ENCODE measurements at regions not wholly inside any gene's neighbourhood (a gene's known extent, or its start where the extent isn't known, plus 50 kb on each side); places are given as distances from the start of the nearest gene placed in this dataset.

GRCh38 chr1:56304975-56305374, 274.4 kb downstream of the PLPP3 start:
- H2BK12ac ChIP-seq (ENCODE audit: low read depth, low read length), result no peak overlapping the region
- 83% methylated on average over 4 of the region's 4 CpGs; no CpG with 5 or more reads in 1 of the 2 experiments for WGBS, 2 experiments (ENCODE audit: extremely low coverage in 1 of 2, insufficient coverage in 1 of 2, insufficient read length in 1 of 2, insufficient replicate concordance in 2 of 2, low coverage in 1 of 2, low lambda C conversion rate in 2 of 2, missing lambda C conversion rate in 1 of 2)
- H3K79me2 ChIP-seq (ENCODE audit: control insufficient read depth in 1 of 2, insufficient read depth in 2 of 2, low read length in 2 of 2), result no peaks in the 10 kb centered on the region
- H3K4me1 ChIP-seq (replicated peaks in 1 of 4; ENCODE audit: control insufficient read depth in 3 of 4, insufficient read depth in 4 of 4, low read length in 3 of 4), result no peaks in the 10 kb centered on the region
- H3K4me2 ChIP-seq (ENCODE audit: insufficient read depth in 1 of 2, low read depth in 2 of 2, low read length in 2 of 2), result no peak overlapping the region
- no peaks in the 10 kb centered on the region for H3K23me2 ChIP-seq (ENCODE audit: low read depth, low read length)
- H3K18ac ChIP-seq (ENCODE audit: extremely low read depth, low read length), result no peak overlapping the region
- no peak overlapping the region for H3K27ac ChIP-seq (ENCODE audit: low read depth, low read length)
- H4K91ac ChIP-seq (replicated peaks; ENCODE audit: insufficient read length, low read length), result no peak overlapping the region
- H2BK20ac ChIP-seq (ENCODE audit: low read length), result no peak overlapping the region
- no peak for DNase-seq (ENCODE audit: low read depth in 1 of 2, low spot score in 2 of 2)
- H4K5ac ChIP-seq (ENCODE audit: insufficient read length, low read depth, low read length), result no peak overlapping the region
- H4K20me1 ChIP-seq (replicated peaks in 1 of 2; ENCODE audit: control insufficient read depth in 1 of 2, insufficient read depth in 2 of 2, low read length in 2 of 2), result no peaks in the 10 kb centered on the region
- no peak overlapping the region for H2AK5ac ChIP-seq (ENCODE audit: low read depth, low read length)
- no peak overlapping the region for H3K56ac ChIP-seq (replicated peaks; ENCODE audit: insufficient read length, low read depth, low read length)
- POLR2A ChIA-PET (ENCODE audit: partially characterized antibody), result no interaction called here
- no peak overlapping the region for H3K9ac ChIP-seq (replicated peaks in 1 of 4; ENCODE audit: extremely low read depth in 1 of 4, low read depth in 3 of 4, low read length in 3 of 4)
- no peak overlapping the region for H2BK5ac ChIP-seq (ENCODE audit: low read depth, low read length)
- H3K23ac ChIP-seq (ENCODE audit: insufficient read length), result no peak overlapping the region
- no peak for FAIRE-seq
- H3K4me3 ChIP-seq (ENCODE audit: extremely low read depth in 1 of 4, insufficient read depth in 2 of 4, low read depth in 3 of 4, low read length in 4 of 4), result no peak overlapping the region
- no peak overlapping the region for H4K8ac ChIP-seq (ENCODE audit: extremely low read depth, insufficient read depth, low read length)
- no peak overlapping the region for H3K4ac ChIP-seq (replicated peaks; ENCODE audit: insufficient read length, low read depth, low read length)
- no peaks in the 10 kb centered on the region for H3K27me3 ChIP-seq (replicated peaks in 1 of 4; ENCODE audit: control insufficient read depth in 3 of 4, extremely low read depth in 1 of 4, insufficient read depth in 3 of 4, low read length in 3 of 4)
- no peaks in the 10 kb centered on the region for H3K79me1 ChIP-seq (ENCODE audit: low read depth, low read length)
- H3K36me3 ChIP-seq (ENCODE audit: control insufficient read depth in 2 of 4, insufficient read depth in 4 of 4, low read length in 3 of 4), result no peaks in the 10 kb centered on the region
- no peak overlapping the region for H2BK15ac ChIP-seq (ENCODE audit: low read length)
- no peak overlapping the region for H2AFZ ChIP-seq (ENCODE audit: low read length)
- peaks cover 0 to 3% of the 10 kb centered on the region in 2 experiments; a peak in 1 of 4 replicates for H3K9me3 ChIP-seq (ENCODE audit: insufficient read depth in 2 of 2, low read depth in 1 of 2, low read length in 1 of 2)
- no peak overlapping the region for H2BK120ac ChIP-seq (replicated peaks; ENCODE audit: low read depth, low read length)
- CTCF ChIA-PET (ENCODE audit: partially characterized antibody), result interaction anchor here (0.6 to 1.3 kb wide), 2 partner anchors 10 to 1096 kb away, joined by 3 to 4 read pairs; no protein-coding TSS in a partner anchor
- no peak overlapping the region for H3K14ac ChIP-seq (ENCODE audit: insufficient read length)
- no peak for TF ChIP-seq SP1 (IDR thresholded peaks at IDR 0.05; ENCODE audit: low read depth, low read length)
- TF ChIP-seq SAP30 (IDR thresholded peaks at IDR 0.05; ENCODE audit: insufficient read depth, insufficient replicate concordance, low read length), result no peak
- no peak for TF ChIP-seq MAFK (IDR thresholded peaks at IDR 0.05; ENCODE audit: low read depth, low read length)
- TF ChIP-seq SP2 (IDR thresholded peaks at IDR 0.05; ENCODE audit: low read length), result no peak
- TF ChIP-seq, protein P1, sequence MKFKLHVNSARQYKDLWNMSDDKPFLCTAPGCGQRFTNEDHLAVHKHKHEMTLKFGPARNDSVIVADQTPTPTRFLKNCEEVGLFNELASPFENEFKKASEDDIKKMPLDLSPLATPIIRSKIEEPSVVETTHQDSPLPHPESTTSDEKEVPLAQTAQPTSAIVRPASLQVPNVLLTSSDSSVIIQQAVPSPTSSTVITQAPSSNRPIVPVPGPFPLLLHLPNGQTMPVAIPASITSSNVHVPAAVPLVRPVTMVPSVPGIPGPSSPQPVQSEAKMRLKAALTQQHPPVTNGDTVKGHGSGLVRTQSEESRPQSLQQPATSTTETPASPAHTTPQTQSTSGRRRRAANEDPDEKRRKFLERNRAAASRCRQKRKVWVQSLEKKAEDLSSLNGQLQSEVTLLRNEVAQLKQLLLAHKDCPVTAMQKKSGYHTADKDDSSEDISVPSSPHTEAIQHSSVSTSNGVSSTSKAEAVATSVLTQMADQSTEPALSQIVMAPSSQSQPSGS (IDR thresholded peaks at IDR 0.05; ENCODE audit: low read length), result no peak
- TF ChIP-seq CTBP2 (IDR thresholded peaks at IDR 0.05; ENCODE audit: borderline replicate concordance, insufficient read depth, insufficient read length, low read length), result no peak
- no peak for TF ChIP-seq FOSL1 (IDR thresholded peaks at IDR 0.05; ENCODE audit: insufficient read depth, low read depth, low read length)
- TF ChIP-seq CHD1 (IDR thresholded peaks at IDR 0.05; ENCODE audit: low read depth, low read length), result no peak
- no peak for TF ChIP-seq RXRA (IDR thresholded peaks at IDR 0.05; ENCODE audit: insufficient read depth, low read depth, low read length)
- no peak for TF ChIP-seq KDM4A (IDR thresholded peaks at IDR 0.05; ENCODE audit: low read depth, low read length, severe bottlenecking)
- no peak for TF ChIP-seq SIRT6 (IDR thresholded peaks at IDR 0.05; ENCODE audit: low read length)
- TF ChIP-seq SIX5 (IDR thresholded peaks at IDR 0.05; ENCODE audit: low read depth, low read length), result no peak
- TF ChIP-seq CREB1 (IDR thresholded peaks at IDR 0.05), result no peak
- no peak for TF ChIP-seq HDAC6 (IDR thresholded peaks at IDR 0.05; ENCODE audit: low read depth, low read length)
